NCI-H2196 (cell line): ENCODE measurements at regions not wholly inside any gene's neighbourhood (a gene's known extent, or its start where the extent isn't known, plus 50 kb on each side); places are given as distances from the start of the nearest gene placed in this dataset.
"Not testable (repeated sequence)": the region's sequence is repeated elsewhere in the genome, so short reads cannot be mapped to it uniquely, and the experiment has no call there.

Experiments
- DNase-seq: peaks from one replicate; lab custom pipeline; 2025; ENCODE audit not compliant: unreplicated experiment; lab: John Stamatoyannopoulos, UW

DNA sequence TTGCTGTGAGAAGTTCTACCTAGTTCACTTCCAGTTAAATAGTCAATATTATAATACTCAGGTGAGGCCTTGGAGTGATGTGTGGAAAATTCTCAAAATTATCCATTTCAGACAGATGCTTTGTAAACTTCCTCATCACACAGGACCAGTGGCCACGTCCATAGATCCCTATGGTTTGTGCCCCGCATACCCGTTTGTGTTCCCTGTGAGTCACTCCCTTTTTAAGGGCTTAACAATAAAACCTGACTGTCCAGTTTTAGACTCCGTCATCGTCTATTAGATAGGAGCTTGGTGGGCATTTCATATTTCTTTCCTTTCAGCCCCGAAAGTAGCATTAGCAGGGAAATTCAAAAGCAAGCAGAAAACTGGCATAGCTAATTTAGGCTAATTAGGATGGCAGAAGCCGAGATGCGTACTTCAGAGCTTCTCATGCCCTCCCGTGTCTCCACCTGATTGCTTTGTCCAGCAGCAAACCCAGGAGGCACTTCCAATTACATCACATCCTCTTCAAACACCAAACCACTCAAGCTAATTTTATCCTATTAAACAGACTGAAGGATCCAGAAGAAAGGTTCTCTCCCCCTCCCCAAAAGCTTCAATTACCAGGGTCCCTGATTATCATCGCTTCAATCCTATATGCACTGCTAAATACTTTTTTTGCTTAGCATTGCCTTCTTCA lies 186.6 kb upstream of the OTX2 start:
- DNase-seq, result peak; percentile 51

DNA sequence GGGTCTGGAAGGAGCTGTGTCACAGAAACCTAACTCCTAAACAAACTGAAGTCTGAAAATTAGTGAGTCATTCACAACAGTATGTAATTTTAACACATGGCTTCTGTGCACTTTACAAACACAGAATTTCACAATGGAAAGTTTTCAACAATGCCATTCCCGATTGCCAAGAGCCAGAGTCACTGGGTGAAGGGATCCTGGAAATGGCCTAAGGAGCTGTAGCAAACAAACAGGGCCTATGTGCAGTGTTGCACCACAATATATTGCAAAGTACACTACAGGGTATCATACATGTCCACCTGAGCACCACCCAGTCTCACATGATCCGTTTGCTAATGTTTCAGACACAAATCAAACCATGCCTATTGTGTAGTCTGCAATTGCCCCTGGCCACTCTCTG lies 184.7 kb upstream of the OTX2 start:
- no peak for DNase-seq

DNA sequence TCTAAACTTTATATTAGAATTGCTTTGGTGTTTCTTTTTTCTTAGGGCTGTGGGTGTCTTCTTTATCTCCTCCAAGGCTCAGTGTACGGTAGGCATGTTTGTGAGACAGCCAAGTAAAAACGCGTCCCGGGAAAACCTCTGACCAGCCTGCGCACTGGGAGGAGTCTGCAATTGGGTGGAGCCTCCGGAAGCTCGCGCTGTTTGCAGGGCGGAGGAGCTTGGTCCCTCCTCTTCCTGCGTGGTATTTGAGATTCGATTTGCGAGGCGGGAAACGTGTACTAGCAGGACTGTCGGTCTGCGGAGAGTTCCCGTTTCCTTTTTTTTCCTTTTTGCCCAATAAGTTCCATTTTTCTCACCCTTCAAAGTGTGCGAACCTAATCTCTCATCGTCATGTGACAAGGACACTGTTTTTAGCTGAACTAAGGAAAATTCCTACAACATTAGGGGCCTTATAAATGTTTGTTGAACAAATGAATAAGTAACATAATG lies 182.1 kb upstream of the OTX2 start:
- DNase-seq, result no peak

DNA sequence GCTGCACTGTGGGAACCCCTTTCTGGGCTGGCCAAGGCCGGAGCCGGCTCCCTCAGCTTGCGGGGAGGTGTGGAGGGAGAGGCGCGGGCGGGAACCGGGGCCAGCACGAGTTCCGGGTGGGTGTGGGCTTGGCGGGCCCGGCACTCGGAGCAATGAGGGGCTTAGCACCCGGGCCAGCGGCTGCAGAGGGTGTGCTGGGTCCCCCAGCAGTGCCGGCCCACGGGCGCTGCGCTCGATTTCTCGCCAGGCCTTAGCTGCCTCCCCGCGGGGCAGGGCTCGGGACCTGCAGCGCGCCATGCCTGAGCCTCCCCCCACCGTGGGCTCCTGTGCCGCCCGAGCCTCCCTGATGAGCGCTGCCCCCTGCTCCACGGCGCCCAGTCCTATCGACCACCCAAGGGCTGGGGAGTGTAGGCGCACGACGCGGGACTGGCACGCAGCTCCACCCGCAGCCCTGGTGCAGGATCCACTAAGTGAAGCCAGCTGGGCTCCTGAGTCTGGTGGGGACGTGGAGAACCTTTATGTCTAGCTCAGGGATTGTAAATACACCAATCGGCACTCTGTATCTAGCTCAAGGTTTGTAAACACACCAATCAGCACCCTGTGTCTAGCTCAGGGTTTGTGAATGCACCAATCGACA lies 180.8 kb upstream of the OTX2 start:
- not testable (repeated sequence) for DNase-seq

DNA sequence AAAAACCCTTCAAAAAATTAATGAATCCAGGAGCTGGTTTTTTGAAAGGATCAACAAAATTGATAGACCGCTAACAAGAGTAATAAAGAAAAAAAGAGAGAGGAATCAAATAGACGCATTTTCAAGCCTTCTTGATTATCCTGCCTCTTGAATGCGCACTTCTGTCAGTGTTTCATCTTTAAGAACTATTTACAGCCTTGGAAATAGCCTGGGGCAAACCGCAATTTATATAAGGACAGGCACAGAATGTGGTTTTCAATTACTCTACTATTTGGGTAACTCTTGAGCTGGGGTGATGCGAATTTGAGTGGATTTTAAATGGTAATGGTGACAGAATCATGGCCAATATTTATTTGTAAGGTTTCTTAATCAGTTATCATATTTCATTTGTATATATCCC lies 179.1 kb upstream of the OTX2 start:
- no peak for DNase-seq

DNA sequence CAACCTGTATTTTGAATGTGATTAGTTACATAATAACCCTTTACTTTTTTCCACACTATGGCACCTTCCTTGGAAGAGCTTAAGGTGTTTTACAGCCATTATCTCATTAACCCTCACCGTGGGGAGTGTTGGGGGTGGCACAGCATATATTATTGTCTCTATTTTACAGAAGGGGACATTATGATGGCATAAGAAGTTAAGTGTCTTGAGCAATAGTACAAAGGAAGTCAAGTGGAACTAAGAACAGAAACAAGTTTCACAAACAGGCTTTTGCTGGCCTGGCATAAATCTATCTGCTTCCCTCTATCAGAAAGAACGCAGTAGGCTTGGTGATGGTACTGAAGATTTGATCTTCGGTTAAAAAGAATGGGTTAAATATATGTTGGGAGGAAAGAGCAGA lies 169.7 kb upstream of the OTX2 start:
- no peak for DNase-seq

DNA sequence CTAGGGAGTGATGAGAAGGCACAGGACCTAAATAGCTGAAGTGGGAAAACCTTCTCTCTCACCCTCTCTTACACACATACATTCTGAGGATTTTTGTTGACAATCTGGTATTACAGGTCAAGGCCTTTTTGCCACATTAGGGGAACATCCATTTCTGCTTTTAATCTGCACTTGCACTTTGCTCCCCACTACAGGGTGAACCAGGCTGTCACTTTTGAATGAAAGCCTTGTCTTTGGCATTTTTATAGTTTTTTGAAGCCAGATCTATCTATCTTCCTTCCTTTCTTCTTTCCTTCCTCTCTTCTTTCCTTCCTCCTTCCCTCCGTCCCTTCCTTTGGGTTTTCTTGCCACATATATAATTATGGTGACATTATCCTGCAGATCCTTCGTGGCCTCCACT lies 165.9 kb upstream of the OTX2 start:
- no peak for DNase-seq

DNA sequence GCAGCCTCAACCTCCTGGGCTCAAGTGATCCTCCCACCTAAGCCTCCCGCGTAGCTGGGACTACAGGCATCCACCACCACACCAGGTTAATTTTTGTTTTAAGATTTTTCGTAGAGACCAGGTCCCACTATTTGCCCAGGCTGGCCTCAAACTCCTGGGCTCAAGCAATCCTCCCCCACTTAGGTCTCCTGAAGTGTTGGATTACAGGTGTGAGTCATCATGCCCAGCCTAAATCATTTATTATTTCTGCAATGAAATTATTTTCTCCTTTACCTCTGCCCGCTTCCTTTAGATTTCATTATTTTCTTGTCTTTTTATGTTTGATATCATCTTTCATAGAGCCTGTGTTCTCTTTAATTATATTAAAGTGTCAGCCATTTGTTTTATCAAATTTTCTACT lies 165.2 kb upstream of the OTX2 start:
- DNase-seq, result no peak

DNA sequence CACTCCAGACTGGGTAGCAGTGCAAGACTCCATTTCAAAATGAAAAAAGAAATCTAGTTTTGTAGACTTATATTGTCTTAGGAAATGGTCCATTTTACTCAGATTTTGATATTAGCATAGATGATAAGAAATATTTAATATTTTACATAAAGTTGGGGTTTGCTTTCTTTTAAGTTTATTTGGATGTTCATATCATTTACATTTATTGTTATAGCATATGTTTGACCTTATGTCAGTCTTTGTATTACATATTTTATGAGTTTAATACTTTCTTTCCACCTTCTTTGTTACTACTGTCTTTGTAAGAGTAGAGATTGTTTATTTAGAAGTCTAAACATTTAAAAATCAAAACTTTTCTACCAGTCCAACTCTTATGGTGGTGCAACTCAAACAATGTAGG lies 162.7 kb upstream of the OTX2 start:
- no peak for DNase-seq

DNA sequence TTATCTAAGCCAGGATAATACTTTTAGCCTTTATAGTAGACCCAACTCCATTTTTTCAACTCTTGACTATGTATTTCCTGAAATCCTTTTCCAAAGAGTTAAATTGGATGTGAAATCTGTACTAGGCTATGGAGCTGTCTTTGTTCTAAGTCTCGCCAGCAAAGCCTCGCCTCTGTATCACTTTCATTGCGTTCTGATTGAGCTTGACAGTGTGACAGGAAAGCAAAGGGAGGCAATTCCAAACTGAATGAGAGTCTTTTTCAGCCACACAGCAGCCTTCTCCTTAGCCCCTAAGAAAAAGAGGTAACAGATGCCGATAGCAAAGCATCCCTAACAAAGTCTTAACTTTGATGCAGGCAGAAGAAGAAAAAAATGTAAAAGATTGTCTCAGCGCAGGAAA lies 154.6 kb upstream of the OTX2 start:
- DNase-seq, result no peak

DNA sequence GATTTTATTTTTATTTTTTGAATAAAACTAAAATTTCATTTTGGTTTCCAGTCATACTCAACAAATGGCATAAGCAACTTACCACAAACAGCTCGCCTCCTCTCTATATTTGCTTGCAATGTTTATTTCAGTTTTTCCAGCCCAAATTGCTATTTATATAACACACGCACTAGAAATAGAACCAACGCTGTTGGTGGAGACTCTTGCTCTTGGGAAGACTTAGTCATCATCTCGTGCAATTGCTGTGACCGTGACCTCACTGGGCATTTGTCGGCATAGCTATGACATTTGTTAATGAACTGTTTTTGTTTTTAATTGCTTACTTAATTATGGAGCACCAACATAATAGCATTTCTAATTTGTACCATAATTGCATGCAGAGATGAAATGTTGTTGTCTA lies 153.1 kb upstream of the OTX2 start:
- no peak for DNase-seq

DNA sequence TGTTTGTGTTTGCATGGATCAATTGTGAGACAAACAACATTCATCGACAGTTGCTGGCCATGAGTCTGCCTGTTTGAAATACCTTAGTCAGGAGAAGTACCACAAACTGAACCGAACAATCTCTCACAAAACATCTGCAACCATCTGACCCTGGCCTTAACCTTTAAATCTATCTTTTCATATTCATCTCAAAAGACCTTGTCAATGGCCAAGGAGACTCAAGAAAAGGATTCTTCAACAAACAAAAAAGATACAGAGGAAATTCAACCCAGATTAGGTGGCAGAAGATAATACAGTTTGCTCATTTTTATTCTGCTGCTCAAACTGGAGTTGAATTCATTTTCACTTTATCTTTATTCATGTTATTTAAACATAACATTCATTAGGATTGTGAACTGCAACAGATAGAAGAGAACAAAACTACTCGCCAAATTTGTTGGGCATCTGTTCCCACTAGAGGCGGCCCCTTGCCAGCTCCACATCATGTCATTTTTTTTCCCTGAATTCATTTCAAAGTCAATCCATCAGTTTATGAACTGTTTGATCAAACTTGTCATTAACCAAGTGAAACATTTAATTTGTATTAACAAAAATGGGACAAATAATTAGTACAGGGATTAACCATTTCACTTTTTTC lies 152.3 kb upstream of the OTX2 start:
- no peak for DNase-seq

DNA sequence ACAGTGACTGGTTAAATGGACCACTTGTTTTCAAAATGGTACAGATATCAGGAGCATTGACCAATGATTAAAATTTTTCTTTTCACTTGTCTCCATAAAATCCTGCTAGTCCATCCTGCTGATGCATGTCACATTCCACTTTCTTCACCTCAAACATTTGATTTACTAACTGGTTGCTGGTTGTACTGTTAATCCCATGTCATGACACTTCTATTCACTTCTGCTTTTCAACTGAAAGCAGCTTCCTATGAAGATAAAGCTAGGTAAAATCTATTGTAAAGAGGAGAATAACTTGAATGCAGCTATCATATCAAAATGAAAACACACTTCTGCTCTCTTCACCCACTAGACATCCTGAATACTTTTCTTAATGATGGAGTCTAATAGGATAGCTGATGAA lies 149.6 kb upstream of the OTX2 start:
- no peak for DNase-seq

DNA sequence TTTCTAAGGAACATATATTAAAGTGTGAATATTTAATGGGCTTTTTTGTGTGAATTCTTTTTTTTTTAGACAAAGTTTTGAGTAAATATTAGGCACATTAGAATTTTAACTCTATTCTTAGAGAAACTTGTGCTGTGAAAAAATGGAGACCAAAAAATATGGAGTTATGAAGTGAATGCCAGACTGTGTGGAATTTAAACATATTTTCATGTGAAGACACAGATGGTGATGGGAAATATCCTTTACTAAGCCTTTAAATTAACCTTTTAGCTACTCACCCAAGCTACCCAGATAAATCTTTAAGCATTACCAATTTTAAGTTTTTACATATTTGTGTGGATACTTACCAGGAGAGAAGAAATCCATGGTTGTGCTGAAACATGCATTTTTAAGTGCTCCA lies 148.8 kb upstream of the OTX2 start:
- no peak for DNase-seq

DNA sequence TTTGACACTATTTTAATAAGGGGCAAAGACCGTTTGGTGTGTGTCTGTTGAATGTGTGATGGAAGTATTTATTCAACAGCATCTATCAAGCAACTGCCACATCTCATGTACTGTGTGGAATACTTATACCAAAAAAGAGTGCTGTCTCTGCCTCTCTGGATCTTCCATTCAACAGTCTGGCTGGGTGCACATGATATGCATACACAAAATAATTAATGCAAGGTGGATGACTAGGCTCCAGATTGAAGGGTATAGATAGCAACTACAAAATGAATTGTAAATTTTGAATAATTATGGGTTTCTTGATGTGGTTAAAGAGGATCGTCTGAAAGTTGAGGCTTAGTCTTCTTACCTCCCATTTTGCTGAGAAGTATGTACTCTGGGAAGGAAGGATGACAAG lies 145.9 kb upstream of the OTX2 start:
- DNase-seq, result no peak

DNA sequence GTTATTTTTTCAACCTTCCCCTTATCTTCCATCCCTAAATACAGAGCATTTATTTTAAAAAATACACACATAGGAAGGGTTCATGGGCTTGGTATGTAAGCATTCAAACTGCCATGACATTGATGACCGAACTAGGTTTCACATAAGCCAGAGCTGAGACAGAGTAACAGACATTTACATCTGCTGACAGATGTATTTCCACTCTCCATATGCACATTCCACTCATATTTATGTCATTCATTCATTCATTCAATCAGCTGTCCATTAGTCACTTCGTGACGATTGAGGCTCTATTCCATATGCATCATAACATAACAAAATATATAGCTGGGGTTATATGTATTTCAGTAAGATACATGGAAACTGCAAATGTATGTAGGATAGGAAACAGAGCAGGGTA lies 145.5 kb upstream of the OTX2 start:
- no peak for DNase-seq

DNA sequence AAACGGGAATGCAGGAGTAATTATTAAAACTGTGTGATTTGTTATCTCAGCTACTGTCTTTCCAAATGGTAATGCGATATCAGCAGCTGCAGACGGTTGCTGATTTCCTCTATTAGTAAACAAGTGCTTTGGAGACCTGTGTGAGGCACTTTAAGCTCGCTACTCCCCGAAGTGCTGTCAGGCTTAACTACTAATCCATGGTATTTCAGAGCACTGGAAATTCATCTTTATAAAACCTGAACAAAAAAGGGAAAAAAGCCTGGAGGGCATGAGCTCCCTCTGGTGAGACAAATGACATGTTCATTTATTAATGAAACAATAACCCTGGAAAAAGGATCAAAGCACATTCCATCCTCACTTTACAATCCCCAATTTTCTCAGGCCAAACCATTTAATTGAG lies 143.6 kb upstream of the OTX2 start:
- peak; percentile 40 for DNase-seq

DNA sequence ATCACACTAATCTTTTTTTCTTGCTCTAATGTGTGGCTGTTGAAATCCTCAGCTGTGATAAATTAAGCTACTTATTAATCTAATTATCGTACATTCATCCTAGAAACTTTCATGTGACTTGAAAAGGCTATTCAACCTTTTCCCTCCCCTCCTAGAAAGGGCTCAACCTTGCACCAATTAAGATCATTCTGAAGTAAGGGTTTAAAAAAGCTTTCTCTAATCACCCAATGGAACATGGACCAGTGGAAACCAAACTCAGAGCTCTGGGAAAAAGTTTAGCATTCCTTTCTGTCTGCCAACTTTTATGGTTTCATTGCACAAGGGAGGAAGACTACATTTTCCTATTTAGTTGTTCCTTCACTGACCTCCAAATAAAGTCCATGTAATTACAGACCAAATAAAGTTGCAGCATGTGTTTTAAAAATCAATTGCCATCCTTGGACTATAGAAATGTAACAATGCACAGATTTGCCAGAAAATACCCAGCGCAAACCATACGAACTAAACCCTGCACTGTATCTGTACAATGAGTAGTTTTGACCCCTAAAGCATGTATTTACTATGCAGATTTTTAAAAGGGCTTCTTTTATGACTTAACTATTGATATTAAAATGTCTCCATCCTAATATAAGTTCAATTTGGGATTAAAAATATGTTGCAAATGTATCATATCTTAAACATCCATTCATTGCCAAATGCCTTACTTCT lies 142.6 kb upstream of the OTX2 start:
- no peak for DNase-seq

DNA sequence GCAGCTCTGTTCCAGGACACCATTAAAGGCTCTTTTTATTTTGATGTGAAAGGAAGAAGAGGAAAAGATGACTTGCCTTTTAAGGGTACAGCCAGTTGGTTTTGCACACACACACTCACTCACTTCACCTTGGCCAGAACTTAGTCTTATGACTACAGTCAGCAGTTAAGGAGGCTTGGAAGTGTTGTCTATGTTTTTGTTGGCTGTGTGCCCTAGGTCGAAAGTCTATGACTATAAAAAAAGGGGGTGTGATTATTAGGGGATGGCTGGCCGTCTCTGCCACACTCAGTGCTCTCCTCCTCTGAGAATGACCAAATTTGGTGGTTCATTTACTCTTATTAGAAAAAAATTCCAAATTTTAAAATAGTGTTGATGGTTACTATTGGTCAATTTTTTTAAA lies 139.5 kb upstream of the OTX2 start:
- DNase-seq, result peak; percentile 38

DNA sequence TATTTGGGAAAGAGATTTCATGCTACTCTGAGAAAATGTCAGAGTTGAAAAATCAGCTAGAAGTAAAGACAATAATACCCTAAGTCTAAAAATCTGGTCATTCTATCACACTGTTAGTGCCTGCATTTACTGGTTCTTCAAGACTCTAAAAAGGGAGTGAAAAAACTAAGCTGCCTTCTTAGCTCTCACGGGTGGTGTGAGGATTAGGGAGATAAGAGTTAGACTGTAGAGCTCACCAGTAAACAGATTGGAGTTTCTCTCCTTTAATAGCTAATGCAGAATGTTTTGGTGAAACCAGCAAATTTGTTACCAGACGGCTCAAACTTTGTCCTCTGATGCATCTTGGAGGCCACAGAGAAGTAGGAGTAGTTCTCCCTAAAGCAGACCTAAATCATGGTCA lies 135.0 kb upstream of the OTX2 start:
- DNase-seq, result no peak

DNA sequence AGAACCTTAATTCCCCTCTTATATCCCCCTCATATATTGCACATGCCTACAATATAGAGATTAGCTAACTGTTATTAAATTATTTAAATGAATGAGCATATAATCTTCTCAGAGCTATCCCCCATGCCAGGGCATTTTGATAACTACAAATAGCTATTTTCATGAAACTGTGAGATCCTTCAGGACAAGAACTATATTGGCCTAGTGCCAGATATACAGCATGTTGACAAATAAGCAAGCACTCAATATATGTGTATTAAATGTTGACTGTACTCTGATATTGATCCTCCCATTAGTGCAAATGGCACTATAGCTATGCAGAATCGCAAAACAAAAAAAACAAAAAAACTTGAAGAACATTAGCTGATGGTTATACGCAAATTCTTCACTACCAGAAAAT lies 134.1 kb upstream of the OTX2 start:
- DNase-seq, result no peak

DNA sequence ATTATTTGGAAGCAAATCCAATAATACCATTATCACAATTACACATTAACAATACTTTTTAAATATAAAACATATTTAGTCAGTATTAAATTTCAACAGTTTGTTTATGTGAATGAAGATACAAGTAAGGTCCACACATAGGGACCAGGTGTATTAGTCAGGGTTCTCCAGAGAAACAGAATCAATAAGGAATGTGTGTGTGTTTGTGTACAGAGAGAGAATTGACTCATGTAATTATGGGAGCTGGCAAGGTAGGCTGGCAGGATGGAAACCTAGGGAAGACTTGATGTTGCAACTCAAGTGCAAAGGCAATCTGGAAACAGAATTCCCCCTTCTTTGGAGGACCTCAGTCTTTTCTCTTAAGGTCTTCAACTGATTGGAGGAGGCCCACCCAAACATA lies 123.2 kb upstream of the OTX2 start:
- DNase-seq, result no peak
